GM18519 (cell line): ENCODE measurements at regions not wholly inside any gene's neighbourhood (a gene's known extent, or its start where the extent isn't known, plus 50 kb on each side); places are given as distances from the start of the nearest gene placed in this dataset.

Experiments
- ATAC-seq: cut with Tn5 transposase; IDR thresholded peaks from one replicate; pipeline ENCODE4 v1.9.1; 2021; ENCODE audit warnings: mild to moderate bottlenecking, moderate library complexity; ENCODE audit not compliant: unreplicated experiment, low FRiP score

- no peak for ATAC-seq
These were observed 844.9 kb upstream of the SEMA6D start for GRCh38 chr15:46872286-46872980.

- no peak for ATAC-seq
These were observed 844.3 kb upstream of the SEMA6D start for GRCh38 chr15:46872981-46873330.

DNA sequence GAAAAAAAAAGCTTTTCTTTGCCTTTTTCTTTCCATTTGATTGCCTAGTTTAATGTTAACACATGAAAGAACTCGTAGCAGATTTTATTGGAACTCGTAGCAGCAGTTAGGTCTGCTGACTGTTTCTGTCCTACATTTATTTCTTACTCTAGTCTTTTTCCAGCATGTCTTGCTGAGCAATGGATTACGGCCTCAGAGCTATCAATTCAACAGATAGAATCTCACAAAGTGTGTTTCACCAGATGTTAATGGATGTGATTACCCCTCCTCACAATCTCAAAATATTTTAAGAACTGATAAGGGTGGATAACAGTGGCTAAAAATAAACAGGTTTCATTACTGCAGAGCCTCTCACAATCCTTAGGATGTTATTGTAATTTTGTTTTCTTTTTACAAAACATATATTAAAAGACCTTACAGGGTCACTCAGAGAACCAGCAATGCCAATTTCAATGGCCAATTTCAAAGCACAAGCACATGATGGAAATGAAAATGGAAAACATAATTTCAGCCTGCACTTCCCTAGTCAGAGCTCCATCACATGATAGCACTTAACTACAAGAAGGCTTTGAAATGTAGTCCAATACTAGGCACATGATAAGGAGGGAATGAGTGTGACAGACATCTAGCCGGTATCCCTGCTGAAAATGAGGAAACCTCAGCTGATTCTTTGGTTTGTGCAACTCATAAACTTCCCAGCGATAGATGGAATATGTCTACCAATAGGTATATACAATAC, 838.1 kb upstream of the SEMA6D start:
- ATAC-seq, result no peak

- ATAC-seq, result no peak
These were observed 836.5 kb upstream of the SEMA6D start for GRCh38 chr15:46880791-46881190.

- ATAC-seq, result no peak
These were observed 824.6 kb upstream of the SEMA6D start for GRCh38 chr15:46892621-46893160.

DNA sequence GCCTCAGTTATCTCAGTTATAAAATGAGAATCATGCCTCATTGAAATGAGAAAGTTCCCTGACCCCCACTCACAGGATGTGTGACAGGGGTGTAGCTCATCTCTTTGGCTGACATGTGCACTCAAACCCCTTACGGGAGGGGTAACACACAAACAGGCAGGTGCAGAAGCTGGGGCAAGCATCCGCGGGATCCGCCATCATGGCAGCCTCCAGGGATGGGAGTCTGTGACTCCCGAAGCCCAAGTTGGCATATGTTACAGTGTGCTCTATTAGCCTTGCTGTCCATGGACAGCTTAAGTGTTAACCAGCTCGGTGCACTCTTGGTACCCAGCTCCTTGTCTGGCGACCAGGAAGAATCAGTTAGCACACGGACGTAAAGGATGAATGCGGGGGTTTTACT, 822.7 kb upstream of the SEMA6D start:
- no peak for ATAC-seq

DNA sequence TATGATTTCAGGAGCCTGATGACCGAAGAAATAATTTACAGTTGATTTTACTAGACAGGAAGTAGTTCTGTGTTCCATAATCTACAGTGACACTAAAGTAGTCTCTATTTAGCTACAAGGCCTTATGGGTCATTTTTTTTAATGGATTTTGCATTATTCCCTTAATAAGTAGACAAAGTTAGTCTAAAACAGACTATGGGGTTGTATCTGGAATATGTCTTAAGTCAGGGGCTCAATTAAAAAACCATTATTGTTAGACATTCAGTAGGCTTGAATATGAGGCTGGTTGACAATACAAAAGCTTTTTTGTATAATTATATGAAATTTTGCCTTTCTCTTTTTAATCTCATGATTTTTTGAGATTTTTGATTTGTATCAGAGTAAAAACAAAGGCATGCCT, 820.0 kb upstream of the SEMA6D start:
- no peak for ATAC-seq

- no peak for ATAC-seq
These were observed 816.3 kb upstream of the SEMA6D start for GRCh38 chr15:46901001-46901400.

- ATAC-seq, result no peak
These were observed 799.5 kb upstream of the SEMA6D start for GRCh38 chr15:46917721-46918252.

GRCh38 chr15:46918462-46919140, 798.7 kb upstream of the SEMA6D start:
- ATAC-seq, result no peak

DNA sequence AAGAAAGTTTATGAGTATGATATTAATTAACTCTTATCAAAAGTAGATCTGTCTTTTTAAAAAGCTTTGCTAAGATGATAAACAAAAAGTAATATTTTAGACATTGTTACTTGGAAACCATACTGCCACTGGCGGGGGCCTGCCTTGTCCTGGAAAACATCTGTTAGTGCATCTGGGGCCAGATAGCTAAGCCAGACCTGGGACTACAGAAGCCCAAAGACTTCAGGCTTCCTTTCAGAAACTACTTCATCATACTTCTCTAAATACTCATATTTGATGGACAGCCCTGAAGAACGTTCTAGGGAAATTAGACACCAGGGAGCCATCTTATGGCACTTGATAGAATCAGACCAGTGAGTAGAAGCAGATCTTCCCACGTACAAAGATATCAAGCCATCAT, 795.4 kb upstream of the SEMA6D start:
- ATAC-seq, result no peak

DNA sequence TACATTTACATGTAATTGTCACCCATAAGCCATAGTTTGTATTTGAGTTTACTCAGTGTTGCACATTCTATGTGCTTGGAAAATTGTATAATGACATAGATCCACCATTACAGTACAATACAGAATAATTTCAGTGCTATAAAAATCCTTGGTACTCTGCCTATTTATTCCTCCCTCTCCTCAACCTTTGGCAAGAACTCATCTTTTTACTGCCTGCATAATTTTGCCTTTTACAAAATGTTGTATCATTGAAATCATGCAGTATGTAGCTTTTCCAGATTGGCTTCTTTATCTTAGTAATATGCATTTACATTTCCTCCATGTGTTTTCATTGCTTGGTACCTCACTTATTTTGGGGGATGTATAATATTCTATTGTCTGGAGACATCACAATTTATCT, 786.9 kb upstream of the SEMA6D start:
- no peak for ATAC-seq

GRCh38 chr15:46933332-46933731, 784.0 kb upstream of the SEMA6D start:
- no peak for ATAC-seq

DNA sequence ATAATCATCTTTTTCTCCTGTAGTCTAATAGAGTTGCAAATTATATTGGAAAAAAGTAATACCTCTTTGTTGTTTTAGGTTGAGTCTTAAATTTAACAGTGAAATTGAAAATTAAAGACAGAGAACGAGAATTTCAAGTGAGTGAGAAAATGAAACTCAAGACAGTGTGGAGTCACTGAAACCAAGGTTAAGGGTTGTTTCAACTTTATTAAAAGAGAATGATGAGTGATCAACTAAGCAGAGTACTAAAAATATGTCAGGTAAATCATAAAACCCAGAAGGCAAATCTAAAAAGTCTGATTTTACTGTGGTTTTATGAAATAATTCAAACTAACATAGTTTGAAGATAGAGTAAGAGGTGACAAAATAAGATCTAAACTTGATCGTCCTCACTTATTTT, 782.5 kb upstream of the SEMA6D start:
- no peak for ATAC-seq

- no peak for ATAC-seq
These were observed 779.1 kb upstream of the SEMA6D start for GRCh38 chr15:46938169-46938568.

- ATAC-seq, result no peak
These were observed 776.1 kb upstream of the SEMA6D start for GRCh38 chr15:46941241-46941640.

GRCh38 chr15:46946953-46947352, 770.4 kb upstream of the SEMA6D start:
- no peak for ATAC-seq

DNA sequence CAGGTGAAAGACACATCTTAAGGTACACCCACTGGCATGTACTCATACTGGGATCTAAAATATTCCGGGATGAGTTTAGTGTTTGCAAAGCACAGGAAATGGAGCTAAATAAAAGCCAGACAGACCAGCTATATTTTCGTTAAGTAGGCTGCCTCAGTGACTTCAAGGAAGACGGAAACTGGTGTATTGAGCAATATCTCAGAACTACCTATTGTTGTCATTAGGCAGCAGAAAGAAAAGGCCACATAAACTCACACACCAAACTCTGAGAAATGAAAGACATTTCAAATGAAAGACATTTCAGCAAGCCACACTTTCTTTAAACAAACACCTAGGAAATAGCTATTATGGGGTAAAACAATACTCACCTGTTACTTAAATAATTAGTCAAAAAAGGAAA, 761.7 kb upstream of the SEMA6D start:
- no peak for ATAC-seq

- ATAC-seq, result no peak
These were observed 760.8 kb upstream of the SEMA6D start for GRCh38 chr15:46956456-46956855.

GRCh38 chr15:46956881-46957280, 760.4 kb upstream of the SEMA6D start:
- no peak for ATAC-seq

GRCh38 chr15:46960581-46960980, 756.7 kb upstream of the SEMA6D start:
- ATAC-seq, result no peak
